Sigmoid colon (tissue), 6 donors: ENCODE measurements at regions not wholly inside any gene's neighbourhood (a gene's known extent, or its start where the extent isn't known, plus 50 kb on each side); places are given as distances from the start of the nearest gene placed in this dataset.

Source experiments
- DNase-seq: peaks from one replicate; pipeline ENCODE4 v3.0.0-alpha.2; 2019
- H3K27ac ChIP-seq, 4 donors: fragments of 200-600 bp; sonication (generic); one replicate each; pipeline ENCODE4 v1.5.1; 2016 to 2019; ENCODE audit warnings: mild to moderate bottlenecking in 1 of 4
- H3K27me3 ChIP-seq, 3 donors: fragments of 200-600 bp; sonication (generic); one replicate each; pipeline ENCODE4 v1.5.1; 2019; ENCODE audit warnings: mild to moderate bottlenecking in 1 of 3
- H3K36me3 ChIP-seq, 4 donors: fragments of 200-600 bp; sonication (generic); one replicate each; pipeline ENCODE4 v1.5.1; 2016 to 2019
- H3K4me1 ChIP-seq, 4 donors: fragments of 200-600 bp; sonication (generic); one replicate each; pipeline ENCODE4 v1.5.1; 2017 to 2019
- H3K4me3 ChIP-seq, 4 donors: fragments of 200-600 bp; sonication (generic); one replicate each; pipeline ENCODE4 v1.5.1; 2017 to 2019; ENCODE audit warnings: mild to moderate bottlenecking in 2 of 4, moderate library complexity in 1 of 4
- H3K9me3 ChIP-seq, 4 donors: fragments of 200-600 bp in 3 of 4; sonication (generic) in 3 of 4; one replicate each; pipeline versions ENCODE4 v1.5.1 to v1.6.1; 2013 to 2019
- CTCF ChIP-seq, 4 experiments: fragments of 450-650 bp in 3 of 4; fragments of 200-600 bp in 1 of 4; IDR thresholded peaks; one replicate each; pipeline ENCODE4 v1.5.1; 2016 to 2019; ENCODE audit warnings: antibody characterized with exemption in 4 of 4, mild to moderate bottlenecking in 3 of 4, moderate library complexity in 2 of 4
- EP300 ChIP-seq, 4 donors: sonication (generic); formaldehyde crosslinking; IDR thresholded peaks; one replicate each; pipeline ENCODE4 v1.6.1; 2017; ENCODE audit warnings: antibody characterized with exemption in 4 of 4
- POLR2A ChIP-seq, 2 donors: fragments of 450-650 bp; IDR thresholded peaks; one replicate each; pipeline ENCODE4 v1.6.1; 2016; ENCODE audit warnings: antibody characterized with exemption in 2 of 2, mild to moderate bottlenecking in 2 of 2, moderate library complexity in 2 of 2
- POLR2AphosphoS5 ChIP-seq, 4 donors: sonication (generic); formaldehyde crosslinking; IDR thresholded peaks; one replicate each; pipeline ENCODE4 v1.6.1; 2017; ENCODE audit warnings: antibody characterized with exemption in 4 of 4
- WGBS, 2 donors: extraction: QIAGEN DNeasy Blood & Tissue Kit; methylation state at CpG; one replicate each; pipeline ENCODE4 v1.1.7; 2013; 5-methylcytosine and 5-hydroxymethylcytosine counted together
- intact Hi-C: fragments of 100-400 bp; cut with DNase I; formaldehyde crosslinking; loops from one replicate; pipeline ENCODE4 v1.15.1; 2023
- donor health status: healthy with polysubstance abuse.
- donor health status: healthy.

GRCh38 chr5:1673042-1673677, 126.5 kb downstream of the MRPL36 start:
- H3K9me3 ChIP-seq, result no peaks in the 10 kb centered on the region
- no peaks in the 10 kb centered on the region for H3K4me1 ChIP-seq
- 33 to 35% methylated on average over 25 of the region's 25 CpGs for WGBS, 2 donors
- no peak overlapping the region for H3K4me3 ChIP-seq
- TF ChIP-seq EP300 (IDR thresholded peaks at IDR 0.05) (no peak), POLR2A (IDR thresholded peaks at IDR 0.05) (no peak), CTCF (IDR thresholded peaks at IDR 0.05) (no peak), POLR2AphosphoS5 (IDR thresholded peaks at IDR 0.05) (no peak)
- no peak for DNase-seq
- H3K36me3 ChIP-seq, result no peaks in the 10 kb centered on the region
- intact Hi-C loops, result no loop called here
- H3K27ac ChIP-seq, result no peak overlapping the region
- H3K27me3 ChIP-seq, result peaks cover 1 to 48% (median 9%) of the 10 kb centered on the region in 3 donors

- H3K27me3 ChIP-seq, result peaks cover 8 to 56% (median 17%) of the 10 kb centered on the region in 3 donors
- no peaks in the 10 kb centered on the region for H3K9me3 ChIP-seq
- 64 to 73% methylated on average over 14 of the region's 14 CpGs for WGBS, 2 donors
- intact Hi-C loops, result no loop called here
- H3K4me1 ChIP-seq, result peaks cover 0 to 5% (median 2%) of the 10 kb centered on the region in 4 donors
- DNase-seq, result no peak
- no peak for TF ChIP-seq EP300 (IDR thresholded peaks at IDR 0.05)
- TF ChIP-seq POLR2AphosphoS5 (IDR thresholded peaks at IDR 0.05), result no peak
- no peak for TF ChIP-seq CTCF (IDR thresholded peaks at IDR 0.05)
- TF ChIP-seq POLR2A (IDR thresholded peaks at IDR 0.05), result no peak
- no peaks in the 10 kb centered on the region for H3K36me3 ChIP-seq
- no peak overlapping the region for H3K27ac ChIP-seq
- no peak overlapping the region for H3K4me3 ChIP-seq
Observed at GRCh38 chr5:1672396-1672795, 127.2 kb downstream of the MRPL36 start.

- H3K27ac ChIP-seq, result no peak overlapping the region
- peaks cover 15 to 66% (median 25%) of the 10 kb centered on the region in 3 donors for H3K27me3 ChIP-seq
- TF ChIP-seq POLR2AphosphoS5 (IDR thresholded peaks at IDR 0.05) (no peak), EP300 (IDR thresholded peaks at IDR 0.05) (no peak), POLR2A (IDR thresholded peaks at IDR 0.05) (no peak)
- intact Hi-C loops, result no loop called here
- H3K4me3 ChIP-seq, result no peak overlapping the region
- no peaks in the 10 kb centered on the region for H3K9me3 ChIP-seq
- DNase-seq, result no peak
- WGBS, 2 donors, result 80 to 85% methylated on average over 11 of the region's 11 CpGs
- peaks cover 0 to 15% (median 10%) of the 10 kb centered on the region in 4 donors for H3K4me1 ChIP-seq
- no peaks in the 10 kb centered on the region for H3K36me3 ChIP-seq
Observed at GRCh38 chr5:1671351-1671750, 128.3 kb downstream of the MRPL36 start.

GRCh38 chr5:1670351-1670750, 129.3 kb downstream of the MRPL36 start:
- no peak for TF ChIP-seq EP300 (IDR thresholded peaks at IDR 0.05)
- TF ChIP-seq CTCF (IDR thresholded peaks at IDR 0.05), result no peak
- no peak for TF ChIP-seq POLR2A (IDR thresholded peaks at IDR 0.05)
- TF ChIP-seq POLR2AphosphoS5 (IDR thresholded peaks at IDR 0.05), result no peak
- intact Hi-C loops, result no loop called here
- 43 to 52% methylated on average over 2 of the region's 2 CpGs for WGBS, 2 donors

GRCh38 chr5:1669276-1670155, 130.1 kb downstream of the MRPL36 start:
- no peaks in the 10 kb centered on the region for H3K9me3 ChIP-seq
- 82 to 85% methylated on average over 10 of the region's 10 CpGs for WGBS, 2 donors

More at GRCh38 chr5:1670351-1670750, 129.3 kb downstream of the MRPL36 start:
- Histone ChIP-seq H3K4me1 (peaks cover 0 to 16% (median 10%) of the 10 kb centered on the region in 4 donors), H3K27ac (no peak overlapping the region), H3K9me3 (no peaks in the 10 kb centered on the region), H3K36me3 (no peaks in the 10 kb centered on the region), H3K27me3 (peaks cover 19 to 76% (median 35%) of the 10 kb centered on the region in 3 donors), H3K4me3 (no peak overlapping the region)
- DNase-seq, result no peak

More at GRCh38 chr5:1669276-1670155, 130.1 kb downstream of the MRPL36 start:
- Histone ChIP-seq H3K27me3 (peaks cover 26 to 84% (median 43%) of the 10 kb centered on the region in 3 donors), H3K4me3 (no peak overlapping the region), H3K27ac (no peak overlapping the region), H3K4me1 (peaks cover 0 to 16% (median 10%) of the 10 kb centered on the region in 4 donors), H3K36me3 (no peaks in the 10 kb centered on the region)
- intact Hi-C loops, result loop anchor here (5.0 kb wide), 1 partner anchor 368 kb away; no protein-coding TSS in a partner anchor
- no peak for DNase-seq
- TF ChIP-seq CTCF (IDR thresholded peaks at IDR 0.05) (no peak), POLR2A (IDR thresholded peaks at IDR 0.05) (no peak), EP300 (IDR thresholded peaks at IDR 0.05) (no peak), POLR2AphosphoS5 (IDR thresholded peaks at IDR 0.05) (no peak)
